Neural progenitor cell (in vitro differentiated cells): ENCODE measurements at regions not wholly inside any gene's neighbourhood (a gene's known extent, or its start where the extent isn't known, plus 50 kb on each side); places are given as distances from the start of the nearest gene placed in this dataset.

Experiments
- DNase-seq: peaks from one replicate; pipeline ENCODE4 v3.0.0-alpha.2; 2016; ENCODE audit warnings: low spot score
- H2AFZ ChIP-seq: fragments of 200-600 bp; sonication (generic); replicated peaks from 2 replicates; pipeline ENCODE4 v1.6.1; 2016; ENCODE audit warnings: antibody characterized with exemption
- H3F3A ChIP-seq: fragments of 200-600 bp; sonication (generic); 2 replicates; pipeline ENCODE4 v1.6.1; 2016; ENCODE audit warnings: antibody characterized with exemption, low read depth
- H3K27ac ChIP-seq: fragments of 200-600 bp; sonication (generic); 2 replicates; pipeline ENCODE4 v1.5.1; 2016; ENCODE audit warnings: mild to moderate bottlenecking
- H3K27me3 ChIP-seq: fragments of 200-600 bp; sonication (generic); 2 replicates; pipeline ENCODE4 v1.6.1; 2016; ENCODE audit warnings: mild to moderate bottlenecking, moderate library complexity
- H3K36me3 ChIP-seq: fragments of 200-600 bp; sonication (generic); 2 replicates; pipeline ENCODE4 v1.5.1; 2016
- H3K4me1 ChIP-seq: fragments of 200-600 bp; sonication (generic); 2 replicates; pipeline ENCODE4 v1.6.1; 2016; ENCODE audit warnings: mixed run types
- H3K4me2 ChIP-seq: fragments of 200-600 bp; sonication (generic); 2 replicates; pipeline ENCODE4 v1.6.1; 2016
- H3K4me3 ChIP-seq: fragments of 200-600 bp; sonication (generic); 2 replicates; pipeline ENCODE4 v1.5.1; 2016
- H3K79me2 ChIP-seq: fragments of 200-600 bp; sonication (generic); 2 replicates; pipeline ENCODE4 v1.6.1; 2016; ENCODE audit warnings: low read depth
- H3K9ac ChIP-seq: fragments of 200-600 bp; sonication (generic); 2 replicates; pipeline ENCODE4 v1.6.1; 2016
- H3K9me3 ChIP-seq: fragments of 200-600 bp; sonication (generic); 2 replicates; pipeline ENCODE4 v1.5.1; 2016; ENCODE audit warnings: low read depth
- H4K20me1 ChIP-seq: fragments of 200-600 bp; sonication (generic); 2 replicates; pipeline ENCODE4 v1.6.1; 2016; ENCODE audit warnings: low read depth
- H3K27ac Mint-ChIP-seq: 3 replicates; pipeline ENCODE4 v1.8.0; 2021; ENCODE audit warnings: mixed read lengths
- H3K27me3 Mint-ChIP-seq: 2 replicates; pipeline ENCODE4 v1.8.0; 2022; ENCODE audit warnings: low read depth, mild to moderate bottlenecking, inconsistent platforms, moderate library complexity, mixed read lengths; ENCODE audit not compliant: insufficient read depth
- H3K36me3 Mint-ChIP-seq: 3 replicates; pipeline ENCODE4 v1.8.0; 2021; ENCODE audit warnings: mixed read lengths
- H3K4me1 Mint-ChIP-seq: 3 replicates; pipeline ENCODE4 v1.8.0; 2021; ENCODE audit warnings: mixed read lengths
- H3K4me3 Mint-ChIP-seq: 3 replicates; pipeline ENCODE4 v1.8.0; 2021; ENCODE audit warnings: mild to moderate bottlenecking, moderate library complexity, mixed read lengths
- H3K9me3 Mint-ChIP-seq: 3 replicates; pipeline ENCODE4 v1.8.0; 2020; ENCODE audit warnings: mixed read lengths
- CTCF ChIP-seq: fragments of 200-600 bp; sonication (generic); IDR thresholded peaks from 2 replicates; pipeline ENCODE4 v1.5.1; 2017; ENCODE audit warnings: antibody characterized with exemption, mild to moderate bottlenecking
- EZH2 ChIP-seq: fragments of 200-600 bp; sonication (generic); IDR thresholded peaks from 2 replicates; pipeline ENCODE4 v1.6.1; 2017; ENCODE audit warnings: antibody characterized with exemption, mild to moderate bottlenecking, moderate library complexity
- EZH2phosphoT487 ChIP-seq: fragments of 200-600 bp; sonication (generic); IDR thresholded peaks from 2 replicates; pipeline ENCODE4 v1.6.1; 2017; ENCODE audit warnings: antibody characterized with exemption

GRCh38 chr20:22470620-22471026 lies 113.7 kb downstream of the FOXA2 start:
- no peak for DNase-seq
- no peaks in the 10 kb centered on the region for H3K79me2 ChIP-seq
- Mint-ChIP-seq H3K27ac (no peak overlapping the region), H3K27me3 (peaks cover 15% of the 10 kb centered on the region), H3K4me1 (no peaks in the 10 kb centered on the region), H3K4me3 (no peak overlapping the region), H3K36me3 (no peaks in the 10 kb centered on the region), H3K9me3 (no peaks in the 10 kb centered on the region)
- no peaks in the 10 kb centered on the region for H3K4me1 ChIP-seq
- H3K27me3 ChIP-seq, result peaks cover 20% of the 10 kb centered on the region
- peaks cover 4% of the 10 kb centered on the region for H3F3A ChIP-seq
- H3K9me3 ChIP-seq, result no peaks in the 10 kb centered on the region
- no peak overlapping the region for H3K4me2 ChIP-seq
- H3K4me3 ChIP-seq, result no peak overlapping the region
- H3K9ac ChIP-seq, result no peak overlapping the region
- TF ChIP-seq EZH2phosphoT487, result no peak
- TF ChIP-seq EZH2, result no peak
- TF ChIP-seq CTCF, result no peak
- no peak overlapping the region for H3K27ac ChIP-seq
- no peaks in the 10 kb centered on the region for H4K20me1 ChIP-seq
- H2AFZ ChIP-seq, result no peak overlapping the region
- H3K36me3 ChIP-seq, result no peaks in the 10 kb centered on the region

DNA sequence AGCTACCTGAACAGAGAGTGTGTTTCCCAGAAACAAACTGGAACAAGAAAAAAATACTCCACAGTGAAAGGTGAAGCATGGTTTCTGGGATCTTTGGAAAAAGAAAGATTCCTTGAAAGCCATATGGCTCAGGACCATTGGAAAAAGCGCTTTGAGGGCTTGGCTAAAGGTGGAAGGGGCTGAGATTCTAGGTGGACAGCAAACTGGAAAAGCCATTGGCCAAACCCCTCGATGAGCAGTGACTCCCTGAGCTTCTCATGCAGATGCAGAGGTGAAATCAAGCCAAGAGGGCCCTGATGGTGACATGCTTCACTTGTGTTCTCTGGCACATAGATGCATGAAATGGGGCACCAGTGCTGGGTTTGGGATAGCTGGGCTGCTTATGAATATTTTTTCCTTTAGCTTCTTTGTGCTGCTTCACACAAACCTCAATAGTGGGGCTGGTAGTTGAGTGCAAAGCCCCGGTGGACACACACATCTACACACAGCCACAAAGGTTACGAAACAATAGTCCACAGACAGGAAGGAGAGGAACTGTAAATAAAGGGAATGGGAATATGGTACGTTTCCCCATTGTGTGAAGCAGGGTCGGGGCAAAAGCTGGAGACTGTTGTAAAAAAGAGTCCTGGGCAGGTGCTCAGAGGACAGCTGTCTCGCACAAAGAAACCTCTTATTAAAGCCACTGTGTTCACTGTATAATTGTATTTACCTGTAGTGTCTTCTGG lies 117.8 kb downstream of the FOXA2 start:
- Histone ChIP-seq H3K27me3 (peaks cover 60% of the 10 kb centered on the region), H3K4me2 (no peak overlapping the region)
- no peak overlapping the region for H3K4me3 Mint-ChIP-seq

DNA sequence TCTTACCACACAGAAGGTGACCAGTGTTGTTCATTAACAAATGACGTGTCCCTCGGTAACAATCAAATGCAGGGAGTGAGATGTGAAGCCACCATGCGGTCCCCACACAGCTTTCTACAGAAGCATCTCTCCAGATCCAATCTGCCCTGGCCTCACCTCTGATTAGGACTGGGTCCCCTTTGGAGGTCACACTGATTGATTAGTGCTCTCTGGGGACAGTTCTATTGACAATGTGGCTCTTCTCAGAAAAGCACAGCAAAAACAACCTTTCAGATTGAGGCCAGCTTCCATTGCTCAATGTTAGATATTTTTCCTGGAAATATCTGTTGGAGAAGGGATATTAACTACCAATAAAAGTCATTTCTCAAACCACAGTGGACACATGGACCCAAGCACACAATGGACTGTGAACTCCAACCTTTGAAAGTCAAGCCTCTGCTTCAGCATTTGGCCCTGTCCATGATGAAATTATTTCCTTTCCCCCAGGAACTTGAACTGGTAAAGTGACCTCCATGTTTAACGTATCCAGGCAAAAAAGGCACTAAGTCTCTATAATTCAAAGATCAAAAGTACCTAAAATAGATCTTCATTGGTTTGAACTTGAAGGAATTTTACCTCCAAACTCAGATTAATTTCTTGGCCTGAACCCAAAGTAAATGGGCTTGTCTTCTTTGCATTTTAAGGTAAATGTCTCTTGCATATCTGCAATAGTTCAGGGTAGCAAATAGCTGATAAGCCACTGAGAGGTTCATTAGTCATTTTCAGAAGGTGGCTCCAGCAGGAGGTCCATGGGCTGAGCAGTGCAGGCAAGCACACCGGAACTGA lies 118.5 kb downstream of the FOXA2 start:
- H3K4me3 Mint-ChIP-seq, result no peak overlapping the region
- no peak for DNase-seq
- no peaks in the 10 kb centered on the region for H3K36me3 Mint-ChIP-seq
- Histone ChIP-seq H3K4me3 (no peak overlapping the region), H3K4me2 (no peak overlapping the region), H3K9ac (no peak overlapping the region), H4K20me1 (no peaks in the 10 kb centered on the region), H3K27me3 (peaks cover 68% of the 10 kb centered on the region), H2AFZ (no peak overlapping the region), H3K4me1 (peaks cover 15% of the 10 kb centered on the region), H3K27ac (no peak overlapping the region), H3K36me3 (no peaks in the 10 kb centered on the region), H3F3A (peaks cover 8% of the 10 kb centered on the region), H3K79me2 (no peaks in the 10 kb centered on the region), H3K9me3 (no peaks in the 10 kb centered on the region)
- H3K27ac Mint-ChIP-seq, result no peak overlapping the region
- peaks cover 20% of the 10 kb centered on the region for H3K27me3 Mint-ChIP-seq
- TF ChIP-seq CTCF, result no peak
- peaks cover 12% of the 10 kb centered on the region for H3K4me1 Mint-ChIP-seq
- H3K9me3 Mint-ChIP-seq, result no peaks in the 10 kb centered on the region

More for the DNA sequence above, 117.8 kb downstream of the FOXA2 start:
- Histone ChIP-seq H3K9ac (no peak overlapping the region), H3K4me3 (no peak overlapping the region), H2AFZ (no peak overlapping the region), H3K4me1 (peaks cover 15% of the 10 kb centered on the region), H4K20me1 (no peaks in the 10 kb centered on the region), H3K9me3 (no peaks in the 10 kb centered on the region), H3K79me2 (no peaks in the 10 kb centered on the region), H3K36me3 (no peaks in the 10 kb centered on the region), H3F3A (peaks cover 10% of the 10 kb centered on the region), H3K27ac (no peak overlapping the region)
- H3K27me3 Mint-ChIP-seq, result peaks cover 19% of the 10 kb centered on the region
- peaks cover 12% of the 10 kb centered on the region for H3K4me1 Mint-ChIP-seq
- no peak for DNase-seq
- no peaks in the 10 kb centered on the region for H3K9me3 Mint-ChIP-seq
- no peaks in the 10 kb centered on the region for H3K36me3 Mint-ChIP-seq
- TF ChIP-seq CTCF (no peak), EZH2phosphoT487 (no peak), EZH2 (no peak)
- H3K27ac Mint-ChIP-seq, result no peak overlapping the region
